Activated T-cell treated with anti-CD3 and anti-CD28 coated beads, Interleukin-2, amount 50 U/mL, for 1 hour (primary cell): ENCODE measurements at regions not wholly inside any gene's neighbourhood (a gene's known extent, or its start where the extent isn't known, plus 50 kb on each side); places are given as distances from the start of the nearest gene placed in this dataset.

Source experiments
- DNase-seq: peaks from one replicate; pipeline ENCODE4 v3.0.0-alpha.2; 2020

DNA sequence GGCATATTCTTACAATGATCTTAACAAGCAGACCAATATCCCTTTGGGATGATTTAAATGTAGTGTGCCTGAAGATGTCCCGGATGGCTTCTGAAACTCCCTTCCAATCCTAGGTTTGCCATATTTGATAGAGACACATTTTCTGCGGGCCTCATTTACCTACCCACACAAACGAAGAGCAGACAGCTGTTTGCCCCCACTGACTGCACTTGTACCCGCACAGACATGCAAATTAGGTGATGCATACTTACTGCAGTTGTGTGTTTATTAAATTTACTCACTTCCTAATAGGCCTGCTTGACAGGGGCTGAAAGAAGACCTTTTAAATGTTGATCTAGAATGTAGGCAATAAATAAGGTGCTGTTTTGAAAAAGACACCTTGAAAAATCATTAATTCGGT lies 257.9 kb upstream of the RRP15 start:
- no peak for DNase-seq

DNA sequence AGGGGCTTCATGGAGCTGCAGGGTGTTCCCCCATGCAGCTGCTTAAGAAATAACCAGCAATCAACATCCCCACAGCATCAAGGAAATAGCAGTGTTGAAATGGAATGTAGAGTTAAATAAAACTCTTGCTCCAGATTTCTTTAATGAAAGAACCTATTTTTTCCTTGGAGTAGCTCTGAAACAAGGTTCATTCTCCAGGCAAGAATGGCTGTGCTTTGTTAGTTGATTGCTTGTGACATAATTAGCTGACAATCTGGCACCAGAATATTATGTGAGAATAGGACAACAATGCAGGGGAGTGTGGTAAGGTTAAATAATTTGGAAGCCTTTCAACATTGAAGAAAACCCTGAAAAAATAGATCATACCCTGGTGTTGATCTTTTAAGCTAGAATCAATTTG lies 254.2 kb upstream of the RRP15 start:
- no peak for DNase-seq

DNA sequence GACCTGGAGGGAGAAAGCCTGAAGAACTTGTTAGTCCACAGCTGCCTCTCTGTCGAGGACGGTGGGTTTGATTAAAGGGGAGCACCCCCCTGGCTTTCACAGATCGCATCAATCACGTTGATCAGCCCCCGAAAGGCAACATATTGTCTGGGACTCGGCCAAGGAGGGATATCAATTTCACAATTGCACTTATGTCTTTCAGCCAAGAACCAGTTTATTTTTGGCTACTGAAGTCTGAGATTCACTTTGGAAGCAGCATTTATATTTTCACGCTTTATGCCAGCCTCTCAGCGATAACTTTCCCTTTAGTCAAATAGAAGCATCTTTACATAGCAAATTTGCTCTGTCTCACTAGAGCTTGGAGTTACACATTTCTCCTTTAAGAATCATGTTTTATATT lies 253.2 kb upstream of the RRP15 start:
- DNase-seq: no peak

DNA sequence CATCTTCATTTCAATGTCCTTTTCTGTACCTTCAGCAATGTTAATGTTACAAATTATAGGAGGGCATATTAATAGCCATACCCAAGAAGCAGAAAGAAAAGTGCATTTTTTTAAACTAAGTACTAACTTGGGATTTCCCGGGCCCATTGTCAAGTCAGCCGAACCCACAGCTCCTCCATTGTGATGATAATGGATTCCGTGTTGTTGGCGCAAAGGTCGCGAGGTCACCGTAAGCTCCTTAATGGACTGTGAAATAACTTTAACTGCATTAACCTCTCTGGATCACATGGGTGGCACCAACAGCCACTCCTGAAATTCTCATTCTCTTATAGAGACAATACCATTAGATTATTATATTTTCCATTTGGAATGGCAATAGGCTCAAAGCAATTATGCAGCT lies 250.6 kb upstream of the RRP15 start:
- no peak for DNase-seq

DNA sequence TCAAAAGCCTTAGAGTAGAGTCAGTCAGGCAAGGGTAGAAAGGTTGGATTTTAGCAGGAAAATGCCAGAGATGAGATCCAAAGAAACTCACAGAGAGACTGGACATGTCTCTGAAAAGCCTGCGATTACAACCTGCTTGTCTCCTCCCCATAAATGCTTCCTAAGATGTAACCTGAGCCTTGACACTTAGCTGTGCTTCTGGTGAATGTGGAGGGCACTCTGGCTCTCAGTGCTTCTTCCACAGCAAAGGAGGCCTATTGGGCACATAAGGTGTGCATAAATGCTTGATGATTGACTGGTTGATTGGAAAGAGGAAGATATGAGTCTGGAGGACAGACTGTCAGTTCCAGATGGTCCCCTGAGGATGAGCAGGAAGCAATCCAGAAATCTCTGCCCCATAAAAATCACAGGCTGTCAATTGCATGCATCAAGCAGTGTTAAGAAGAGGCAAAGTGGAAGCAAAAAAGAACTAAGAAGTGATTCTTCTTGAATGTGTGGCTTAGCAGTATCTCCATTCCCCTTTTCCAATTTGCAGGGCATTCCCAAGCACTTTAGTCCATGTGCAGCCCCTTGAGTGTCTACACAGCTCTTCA lies 236.2 kb upstream of the RRP15 start:
- DNase-seq: no peak

DNA sequence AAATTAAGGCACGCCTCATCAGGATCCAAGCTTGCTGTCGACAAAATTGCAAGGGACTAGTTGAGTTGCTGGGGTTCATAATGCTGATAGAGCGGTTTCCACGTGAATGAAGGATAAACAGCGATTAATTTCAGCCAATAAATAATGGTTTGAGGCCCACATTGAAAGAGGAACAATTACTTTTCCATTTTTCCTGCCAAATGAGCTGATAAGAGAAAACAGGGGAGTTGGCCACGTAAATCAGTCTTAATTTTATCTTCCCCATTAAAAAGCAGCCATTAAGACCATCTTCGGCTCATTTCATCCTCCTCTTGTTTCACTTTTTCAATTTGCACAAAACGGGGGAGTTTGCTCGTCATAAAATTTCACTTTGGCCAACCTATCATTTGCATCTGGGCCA lies 235.5 kb upstream of the RRP15 start:
- DNase-seq: no peak

DNA sequence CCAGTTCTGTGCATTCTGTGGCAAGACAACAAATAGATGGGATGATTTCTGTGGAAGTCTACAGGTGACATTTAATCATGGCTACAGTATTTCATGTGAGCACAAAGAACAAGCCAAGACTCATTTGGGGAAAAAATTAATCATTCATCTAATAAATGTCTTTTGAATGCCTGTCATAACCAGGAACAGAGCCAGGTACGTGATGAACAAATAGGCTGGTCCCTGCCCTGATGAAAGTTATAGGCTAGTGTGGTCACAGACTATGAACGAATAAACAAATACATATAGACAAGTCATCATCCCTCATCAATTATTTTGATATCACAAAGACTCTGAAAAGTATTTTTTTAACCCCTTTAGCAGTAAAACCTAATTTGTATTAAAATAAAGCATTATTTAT lies 226.4 kb upstream of the RRP15 start:
- no peak for DNase-seq

DNA sequence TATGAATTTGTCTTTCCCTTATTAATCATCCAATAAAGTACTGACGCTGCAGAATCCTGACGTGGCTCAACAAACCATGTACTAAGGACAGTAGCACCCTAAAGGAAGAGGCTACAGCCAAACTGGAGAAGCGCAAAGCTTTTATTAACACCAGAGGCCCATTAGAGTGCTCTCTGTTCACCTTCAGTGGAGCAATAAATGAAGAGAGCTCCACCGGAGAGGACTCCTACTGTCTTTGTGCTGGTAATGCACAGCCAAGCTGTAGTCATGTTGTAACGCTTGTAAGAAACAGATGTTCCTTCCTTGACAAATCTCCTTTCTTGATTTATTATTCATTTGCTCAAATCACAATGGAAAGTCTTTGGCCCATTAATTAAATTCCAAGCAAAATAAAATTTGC lies 220.7 kb upstream of the RRP15 start:
- DNase-seq: no peak

DNA sequence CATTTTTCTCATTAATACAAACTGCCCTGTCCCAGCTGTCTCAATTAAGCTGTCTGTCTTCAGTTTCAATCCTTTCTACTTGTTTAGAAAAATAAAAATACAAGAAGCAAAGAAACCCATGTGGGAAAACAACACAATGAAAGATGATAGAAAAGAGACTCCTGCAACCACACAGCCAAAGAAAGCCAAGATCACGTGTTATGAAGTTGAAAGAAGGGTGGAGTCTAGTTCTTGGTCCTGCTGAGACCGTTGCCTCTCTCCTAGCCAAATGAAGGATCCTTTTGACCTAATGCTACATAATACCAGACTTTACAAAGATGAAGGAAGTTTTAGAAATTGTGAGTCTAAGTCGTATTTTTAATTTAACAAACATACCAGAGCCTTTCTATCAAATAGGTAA lies 218.8 kb upstream of the RRP15 start:
- no peak for DNase-seq

DNA sequence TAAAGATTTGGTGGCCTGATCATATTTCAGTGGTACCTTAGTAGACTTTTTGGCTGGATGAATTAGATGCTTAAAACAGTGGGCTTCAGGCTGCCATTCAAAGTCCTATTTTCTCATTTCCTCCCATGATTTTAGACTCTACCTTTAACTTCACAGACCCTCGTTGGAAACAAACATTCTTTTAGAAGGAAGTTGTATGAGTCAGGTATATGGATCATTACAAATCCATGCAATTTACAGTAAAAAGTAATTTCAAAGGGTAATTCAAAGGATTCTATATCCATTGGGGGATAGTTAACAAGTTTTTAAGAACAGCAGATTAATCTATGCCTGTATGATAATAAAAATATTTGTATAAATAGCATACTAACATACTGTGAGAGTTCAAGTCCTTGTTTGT lies 216.9 kb upstream of the RRP15 start:
- DNase-seq: no peak

DNA sequence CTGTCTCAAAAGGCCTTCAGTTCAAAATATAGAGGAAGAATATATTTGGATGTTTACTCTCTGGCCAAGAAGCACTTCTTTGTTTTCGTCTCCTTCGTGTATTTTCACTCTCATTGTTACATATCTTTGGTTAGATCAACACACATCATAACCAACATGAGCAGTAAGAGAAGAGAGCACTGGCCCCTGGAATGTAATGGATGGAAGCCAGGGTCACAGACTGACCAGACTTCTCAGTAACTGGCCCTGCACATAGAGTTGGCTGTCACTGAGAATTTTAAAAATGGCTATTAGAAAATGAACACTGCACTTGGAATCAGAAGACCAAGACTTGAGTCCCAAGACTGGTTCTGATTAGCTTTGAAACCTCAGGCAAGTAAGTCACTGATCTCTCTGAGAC lies 215.9 kb upstream of the RRP15 start:
- no peak for DNase-seq

DNA sequence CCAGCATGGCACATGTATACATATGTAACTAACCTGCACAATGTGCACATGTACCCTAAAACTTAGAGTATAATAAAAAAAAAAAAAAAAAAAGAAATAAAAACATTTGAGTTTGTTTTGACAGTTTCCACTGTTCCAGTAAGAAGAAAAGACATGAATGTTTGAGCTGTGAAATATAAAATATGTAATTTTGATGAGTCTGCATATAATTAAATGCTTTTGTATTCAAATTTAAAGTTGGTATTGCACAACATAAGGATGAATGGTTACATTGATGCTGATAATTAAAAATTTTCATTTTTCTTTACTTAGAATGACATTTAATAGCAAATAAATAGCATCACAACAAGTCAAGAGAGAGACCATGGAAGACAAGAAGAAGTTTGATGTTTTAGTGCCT lies 212.0 kb upstream of the RRP15 start:
- no peak for DNase-seq

DNA sequence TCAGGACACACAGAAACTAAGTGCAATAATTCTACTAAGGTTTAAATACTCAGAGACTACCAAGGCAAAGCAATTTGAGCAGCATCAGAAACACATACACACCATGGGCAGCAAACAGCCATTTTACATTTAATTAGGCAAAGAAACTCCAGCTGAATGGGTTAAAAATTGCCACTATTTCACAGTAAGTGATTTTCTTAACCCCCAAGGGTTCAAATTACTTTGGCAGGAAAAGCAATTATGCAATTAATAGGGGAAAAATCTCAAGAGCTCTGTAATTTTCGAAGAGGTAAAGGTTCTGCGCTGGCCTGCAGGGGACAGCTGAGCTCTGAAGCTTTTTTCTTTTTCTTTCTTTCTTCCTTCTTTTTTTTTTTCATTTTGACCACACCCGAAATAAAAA lies 206.2 kb upstream of the RRP15 start:
- no peak for DNase-seq

DNA sequence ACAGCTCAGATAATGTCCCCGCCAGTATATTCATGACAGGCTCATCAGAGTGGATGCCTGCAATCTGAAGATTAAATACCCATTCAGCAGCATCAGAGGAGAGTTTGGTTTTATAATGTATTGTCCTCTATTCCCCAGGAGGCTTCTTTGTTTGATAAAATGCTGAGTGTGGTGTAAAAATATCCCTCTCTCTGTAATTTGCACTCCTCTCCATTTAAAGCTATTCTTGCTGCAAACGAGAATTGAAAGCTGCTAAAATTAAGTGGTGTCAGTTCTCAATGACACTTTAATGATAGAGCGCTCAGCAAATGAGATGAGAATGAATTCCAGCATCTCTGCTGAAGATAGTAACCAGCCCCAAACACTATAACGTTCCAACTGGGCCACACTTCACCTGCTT lies 205.7 kb upstream of the RRP15 start:
- DNase-seq: no peak

DNA sequence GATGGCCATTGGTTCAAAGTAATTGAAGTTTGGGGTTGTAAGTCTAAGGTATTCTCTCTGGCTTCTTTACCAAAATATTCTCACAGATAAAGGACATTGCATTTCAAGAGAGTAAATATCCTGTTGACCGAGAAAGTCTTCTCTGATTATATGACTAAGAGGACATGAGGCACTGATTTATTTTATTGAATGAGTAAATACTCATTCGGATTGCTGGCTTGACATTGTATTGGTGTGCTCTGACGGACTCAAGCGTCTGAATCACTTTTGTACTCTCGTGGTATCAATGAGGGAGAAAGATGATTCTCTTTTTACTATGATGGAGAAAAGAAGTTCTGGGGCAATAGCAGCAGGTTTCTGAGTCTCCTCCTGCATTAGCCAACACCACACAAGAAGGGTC lies 205.3 kb upstream of the RRP15 start:
- DNase-seq: no peak

DNA sequence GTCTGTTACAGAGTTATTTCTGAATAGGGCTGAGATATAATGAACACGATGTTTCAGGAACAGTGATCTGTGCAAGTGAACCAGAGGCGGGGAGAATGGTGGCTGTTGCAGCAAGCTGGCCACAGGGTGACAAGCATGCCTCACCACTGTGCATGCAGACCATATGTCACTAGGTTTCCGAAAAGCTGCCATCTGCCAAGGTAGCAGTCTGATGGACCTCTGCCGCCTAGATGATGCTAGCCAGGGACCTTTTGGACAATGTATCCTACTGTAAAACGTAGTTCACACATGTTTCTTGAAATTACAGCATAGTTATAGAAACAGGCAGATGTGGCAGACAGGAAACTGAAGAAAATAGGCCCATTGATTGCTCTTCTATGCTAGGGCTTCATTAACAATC lies 204.2 kb upstream of the RRP15 start:
- DNase-seq: no peak

DNA sequence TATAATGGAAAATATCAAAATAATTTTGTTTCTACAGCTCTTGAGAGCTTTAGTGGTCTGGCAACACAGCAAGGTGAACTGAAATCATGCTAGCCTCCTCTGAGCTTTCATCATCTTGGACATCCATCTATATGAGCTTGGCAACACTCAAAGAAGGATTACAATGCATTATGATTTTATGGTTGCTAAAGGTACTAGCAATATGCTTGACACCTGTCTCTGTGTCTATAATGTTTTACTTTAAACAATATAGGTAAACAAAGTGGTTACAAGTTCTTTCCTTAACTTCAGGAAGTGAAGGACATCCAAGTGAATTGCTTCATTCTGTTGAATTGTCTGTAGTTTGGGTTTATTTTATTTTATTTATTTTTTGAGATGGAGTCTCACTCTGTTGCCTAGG lies 203.7 kb upstream of the RRP15 start:
- no peak for DNase-seq

DNA sequence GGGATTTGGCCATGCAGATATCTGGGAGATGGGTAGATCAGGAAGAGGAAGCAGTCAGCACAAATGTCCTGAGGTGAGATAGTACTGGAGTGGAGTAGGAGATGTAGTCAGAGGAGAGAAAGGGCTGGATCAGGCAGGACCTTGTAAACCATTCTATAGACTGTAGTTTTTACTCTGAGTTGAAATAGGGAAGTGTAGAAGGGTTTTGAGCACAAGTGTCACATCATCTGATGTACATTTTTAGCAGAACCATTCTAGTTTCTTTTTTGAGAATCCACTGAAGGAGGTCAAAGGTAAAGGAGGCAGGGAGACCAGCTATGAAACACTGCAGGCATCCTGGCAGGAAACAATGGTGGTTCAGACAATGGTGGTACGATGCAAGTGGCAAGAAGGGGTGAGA lies 194.6 kb upstream of the RRP15 start:
- no peak for DNase-seq

DNA sequence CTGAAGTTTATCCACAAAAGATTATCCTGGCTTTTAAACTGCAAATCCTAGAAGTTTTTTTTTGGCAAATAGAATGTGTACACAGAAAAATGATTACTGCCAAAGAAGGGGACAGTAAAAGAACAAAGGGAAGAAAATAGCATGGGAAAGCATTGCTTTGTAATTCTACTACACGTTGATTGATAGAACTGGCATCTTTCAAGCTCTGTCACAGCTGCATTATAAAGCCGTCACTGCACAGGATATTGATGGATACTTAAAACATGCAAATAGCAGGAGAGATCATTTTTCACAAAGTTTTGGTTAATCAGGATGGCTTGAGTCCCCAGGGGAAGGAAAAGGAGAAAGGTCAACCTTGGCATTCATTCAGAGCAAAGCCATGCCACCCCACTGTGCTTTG lies 183.7 kb upstream of the RRP15 start:
- no peak for DNase-seq

DNA sequence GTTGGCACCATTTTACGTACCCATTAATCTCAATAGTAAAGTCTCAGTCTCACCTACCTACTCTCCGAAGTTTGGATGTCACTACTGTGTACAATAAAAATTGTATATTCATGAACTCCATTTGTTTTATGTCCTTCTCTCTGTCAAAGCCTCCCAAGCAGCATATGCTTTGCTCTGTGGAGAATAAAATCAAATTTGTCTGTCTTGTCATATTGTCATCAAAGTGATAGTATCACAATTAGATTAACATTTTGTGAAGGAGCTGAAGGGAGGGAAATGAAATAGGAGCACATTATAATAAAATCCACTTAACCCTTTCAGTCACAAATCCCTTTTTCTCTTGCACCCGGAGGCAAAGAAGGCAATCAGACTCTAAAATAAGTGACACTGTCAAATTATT lies 177.1 kb upstream of the RRP15 start:
- DNase-seq: no peak

DNA sequence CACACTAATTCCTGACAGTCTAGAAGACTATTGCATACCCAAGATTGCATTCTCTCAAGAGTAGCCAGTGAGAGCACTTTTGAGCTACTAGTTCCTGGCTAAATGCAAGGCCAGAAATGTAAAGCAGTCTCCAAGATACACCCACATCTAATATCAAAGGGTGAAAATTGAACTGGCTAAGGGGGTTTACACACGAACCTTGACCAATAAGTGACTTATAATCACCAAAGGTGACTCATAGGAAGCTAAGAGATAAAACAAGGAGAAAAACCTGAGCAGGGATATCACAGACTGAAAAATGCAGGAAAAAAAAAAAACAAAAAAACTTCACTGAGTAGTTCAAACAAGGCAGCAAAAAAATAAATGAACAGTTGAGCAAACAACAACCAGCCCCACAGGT lies 172.2 kb upstream of the RRP15 start:
- no peak for DNase-seq

DNA sequence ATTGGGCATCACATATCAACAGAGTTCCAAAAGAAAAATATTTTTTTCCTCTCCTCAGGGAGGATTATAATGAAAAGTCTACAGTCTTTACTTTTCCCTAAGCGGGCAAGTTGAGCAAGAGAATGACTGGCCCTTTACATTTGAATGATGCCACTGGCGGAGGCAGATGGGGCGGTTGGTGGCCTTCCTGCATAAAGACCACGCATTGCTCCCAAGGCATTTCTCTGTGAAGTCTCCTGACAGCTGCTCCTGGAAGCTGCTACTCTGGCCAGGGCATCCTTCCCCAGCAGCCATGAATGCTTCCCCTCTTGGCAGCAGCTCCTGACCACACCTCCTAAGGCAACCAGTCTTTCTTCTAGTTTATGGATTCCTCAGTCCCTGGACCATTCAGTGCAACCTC lies 161.1 kb upstream of the RRP15 start:
- DNase-seq: no peak

DNA sequence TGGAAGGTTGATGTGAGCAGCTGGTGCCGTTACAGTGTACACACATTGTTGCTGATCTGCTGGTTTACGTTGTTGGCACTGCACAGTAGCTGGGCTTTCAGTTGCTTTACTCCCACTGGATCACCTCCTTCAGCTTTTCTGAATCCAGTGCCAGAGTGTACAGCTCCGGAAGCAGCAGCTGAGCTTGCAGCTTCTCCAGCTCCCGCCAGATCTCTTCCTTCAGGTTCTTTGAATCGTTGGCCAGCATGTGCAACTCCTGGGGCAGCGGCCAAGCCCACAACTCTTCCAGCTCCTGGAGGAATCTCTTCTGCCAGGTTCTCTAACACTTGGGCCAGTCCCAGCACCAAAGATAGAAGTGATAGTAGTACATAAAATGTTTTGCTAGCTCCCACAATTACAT lies 149.7 kb upstream of the RRP15 start:
- DNase-seq: no peak

DNA sequence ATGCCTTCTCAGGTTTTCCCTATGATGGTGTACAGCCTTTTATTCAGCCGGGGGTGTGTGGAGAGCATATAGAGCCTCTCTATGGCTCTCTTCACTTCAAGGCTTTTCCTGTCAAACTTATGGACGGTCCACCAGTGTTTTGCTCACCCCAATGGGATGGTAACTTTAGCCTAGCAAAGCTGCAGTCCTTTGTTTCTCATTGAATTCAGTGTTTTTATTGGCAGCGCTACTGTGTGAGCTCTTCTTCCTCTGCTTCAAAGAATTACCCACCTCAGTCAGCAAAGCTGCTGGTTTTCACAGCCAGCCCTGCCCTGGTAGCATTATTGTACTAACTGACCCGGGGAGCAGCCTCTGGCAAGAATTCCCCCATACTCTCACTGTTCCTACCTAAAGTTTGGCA lies 145.3 kb upstream of the RRP15 start:
- DNase-seq: no peak

DNA sequence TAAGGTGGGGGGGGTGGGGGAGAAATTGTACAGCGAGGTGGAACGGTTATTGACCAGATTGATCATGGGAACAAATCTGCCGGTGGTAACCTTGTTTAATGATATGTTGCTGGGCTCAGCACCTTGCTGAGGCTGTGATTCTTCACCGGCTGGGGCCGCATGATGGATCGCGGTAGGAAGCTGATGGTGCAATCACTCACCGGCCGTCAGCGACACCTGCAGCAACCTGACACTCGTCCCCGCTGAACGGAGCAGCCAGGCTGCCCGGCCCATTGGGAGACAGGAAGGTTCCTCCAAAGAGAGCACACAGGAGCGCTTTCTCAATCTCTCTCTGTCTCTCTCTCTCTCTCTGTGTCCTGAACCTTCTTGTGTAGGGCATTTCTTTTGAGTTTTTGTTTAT lies 128.5 kb upstream of the RRP15 start:
- DNase-seq: no peak

DNA sequence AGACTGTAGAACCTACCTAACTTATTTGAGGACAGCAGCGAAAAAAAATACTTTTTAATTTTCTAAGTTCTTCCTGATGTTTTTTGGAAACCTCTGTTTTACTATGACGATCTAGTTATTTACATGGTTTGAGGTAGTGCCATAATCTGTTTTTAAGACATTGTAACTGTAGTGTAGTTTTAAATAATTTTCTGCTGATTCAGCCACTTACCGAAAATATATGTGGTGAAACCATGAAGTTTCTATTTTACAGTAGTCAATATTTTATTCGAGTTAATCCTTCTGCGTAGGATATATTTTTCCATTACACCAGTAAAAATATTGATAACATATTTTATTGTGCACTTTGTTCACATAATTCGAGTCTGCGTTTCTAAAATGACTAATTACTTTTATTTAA lies 121.7 kb upstream of the RRP15 start:
- no peak for DNase-seq
